IPS DF 6.9 (cell line): ENCODE measurements at regions not wholly inside any gene's neighbourhood (a gene's known extent, or its start where the extent isn't known, plus 50 kb on each side); places are given as distances from the start of the nearest gene placed in this dataset.

ENCODE experiments used
- DNase-seq: peaks from one replicate; pipeline ENCODE4 v3.0.0-alpha.2; 2013; ENCODE audit warnings: low read depth, low spot score
- H3K27ac ChIP-seq: one replicate; pipeline ENCODE4 v1.5.1; 2013; ENCODE audit warnings: low read length, control low read depth
- H3K27me3 ChIP-seq: 2 replicates; pipeline ENCODE4 v1.6.1; 2013; ENCODE audit warnings: mild to moderate bottlenecking, low read length; ENCODE audit not compliant: control insufficient read depth, insufficient read depth
- H3K36me3 ChIP-seq: 2 replicates; pipeline ENCODE4 v1.6.1; 2013; ENCODE audit warnings: low read length; ENCODE audit not compliant: control insufficient read depth, insufficient read depth
- H3K4me1 ChIP-seq: 2 replicates; pipeline ENCODE4 v1.6.1; 2013; ENCODE audit warnings: low read length; ENCODE audit not compliant: control insufficient read depth, insufficient read depth
- H3K4me3 ChIP-seq: 2 replicates; pipeline ENCODE4 v1.5.1; 2013; ENCODE audit warnings: mild to moderate bottlenecking, low read length
- H3K9me3 ChIP-seq: 2 replicates; pipeline ENCODE4 v1.6.1; 2013; ENCODE audit warnings: low read length, inconsistent platforms; ENCODE audit not compliant: control insufficient read depth, insufficient read depth
- WGBS: extraction: QIAGEN DNeasy Blood & Tissue Kit; methylation state at CpG from one replicate; pipeline ENCODE4 v1.1.7; 2013; ENCODE audit warnings: mixed read lengths, missing lambda C conversion rate; ENCODE audit not compliant: insufficient read length, insufficient coverage; 5-methylcytosine and 5-hydroxymethylcytosine counted together

DNA sequence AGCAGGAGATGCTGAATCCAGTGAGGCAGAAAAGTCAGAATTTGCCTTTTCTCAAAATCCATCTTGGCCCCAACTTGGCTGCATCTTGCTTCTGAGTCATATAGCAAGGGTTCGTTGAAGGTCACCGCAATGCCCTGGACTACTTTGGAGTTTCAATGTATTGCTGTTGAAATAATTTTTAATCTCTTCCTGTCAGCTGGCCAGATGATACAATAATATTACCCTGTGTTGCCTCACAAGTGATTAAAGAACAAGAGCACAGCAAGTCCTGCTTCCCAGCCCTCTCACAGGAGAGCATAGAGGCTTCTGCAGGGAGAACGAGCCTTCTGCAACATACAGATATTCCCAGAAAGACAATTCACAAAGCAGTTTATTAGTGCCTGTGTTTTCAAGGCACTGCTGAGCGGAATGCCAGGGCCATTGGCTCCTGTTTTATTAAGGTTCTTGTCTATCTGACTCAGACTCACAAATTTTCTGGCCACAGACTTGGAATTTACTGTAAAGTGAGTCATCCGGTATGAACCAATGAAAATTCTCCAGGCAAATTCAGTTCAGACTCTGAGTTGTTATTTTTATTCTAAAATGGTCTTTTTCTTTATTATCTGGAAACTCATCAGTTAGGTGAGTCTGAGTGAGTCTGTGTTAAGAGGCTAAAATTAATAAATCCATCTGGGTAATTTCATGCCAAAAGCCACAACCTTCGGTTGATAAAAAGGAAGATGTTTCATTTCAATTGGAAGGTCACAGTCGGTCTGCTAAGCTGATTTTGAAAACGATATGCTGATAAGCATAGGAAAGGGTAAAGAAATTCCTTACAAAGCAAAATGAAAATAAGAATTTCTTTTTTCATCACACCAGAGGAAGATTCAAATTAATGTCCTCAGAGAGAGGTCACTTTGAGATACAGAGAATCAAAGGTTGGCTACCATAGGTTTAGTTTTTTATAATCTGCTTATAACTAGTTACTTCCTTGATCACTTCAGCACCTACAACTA lies 289.4 kb upstream of the STXBP5 start:
- Histone ChIP-seq H3K4me1 (peaks cover 3% of the 10 kb centered on the region; the same call in 1 of the 2 replicates), H3K9me3 (no peaks in the 10 kb centered on the region), H3K4me3 (no peak overlapping the region), H3K36me3 (no peaks in the 10 kb centered on the region), H3K27me3 (no peaks in the 10 kb centered on the region), H3K27ac (no peak overlapping the region)
- no peak for DNase-seq
- no CpG with 5 or more reads among the region's 8 CpGs for WGBS

- no peak for DNase-seq
- H3K4me3 ChIP-seq: no peak overlapping the region
Measured at GRCh38 chr6:146915671-146916127, 288.5 kb upstream of the STXBP5 start.

GRCh38 chr6:146916435-146917025 lies 287.7 kb upstream of the STXBP5 start:
- Histone ChIP-seq H3K4me1 (peaks cover 3% of the 10 kb centered on the region; the same call in 1 of the 2 replicates), H3K9me3 (no peaks in the 10 kb centered on the region), H3K4me3 (no peak overlapping the region), H3K27ac (no peak overlapping the region), H3K27me3 (no peaks in the 10 kb centered on the region), H3K36me3 (no peaks in the 10 kb centered on the region)
- WGBS: 100% methylated on average over 1 of the region's 3 CpGs
- no peak for DNase-seq

More at GRCh38 chr6:146915671-146916127, 288.5 kb upstream of the STXBP5 start:
- H3K27me3 ChIP-seq: no peaks in the 10 kb centered on the region
- no peaks in the 10 kb centered on the region for H3K36me3 ChIP-seq
- peaks cover 3% of the 10 kb centered on the region; the same call in 1 of the 2 replicates for H3K4me1 ChIP-seq
- no peak overlapping the region for H3K27ac ChIP-seq
- no peaks in the 10 kb centered on the region for H3K9me3 ChIP-seq

GRCh38 chr6:146917182-146917581 lies 287.0 kb upstream of the STXBP5 start:
- Histone ChIP-seq H3K4me1 (peaks cover 3% of the 10 kb centered on the region; the same call in 1 of the 2 replicates), H3K9me3 (no peaks in the 10 kb centered on the region), H3K27me3 (no peaks in the 10 kb centered on the region), H3K4me3 (no peak overlapping the region), H3K36me3 (no peaks in the 10 kb centered on the region), H3K27ac (no peak overlapping the region)
- WGBS: no CpG with 5 or more reads among the region's 5 CpGs
- DNase-seq: no peak

- Histone ChIP-seq H3K9me3 (no peaks in the 10 kb centered on the region), H3K36me3 (no peaks in the 10 kb centered on the region), H3K27ac (no peak overlapping the region), H3K27me3 (no peaks in the 10 kb centered on the region), H3K4me1 (peaks cover 3% of the 10 kb centered on the region; the same call in 1 of the 2 replicates), H3K4me3 (no peak overlapping the region)
- DNase-seq: no peak
- no CpG with 5 or more reads among the region's 1 CpG for WGBS
Measured at GRCh38 chr6:146917979-146918378, 286.2 kb upstream of the STXBP5 start.

GRCh38 chr6:146919017-146919416 lies 285.2 kb upstream of the STXBP5 start:
- no peaks in the 10 kb centered on the region for H3K27me3 ChIP-seq
- H3K4me1 ChIP-seq: peaks cover 1% of the 10 kb centered on the region; the same call in 1 of the 2 replicates
- no peaks in the 10 kb centered on the region for H3K36me3 ChIP-seq
- H3K4me3 ChIP-seq: no peak overlapping the region
- H3K9me3 ChIP-seq: no peaks in the 10 kb centered on the region
- no peak for DNase-seq
- WGBS: no CpG with 5 or more reads among the region's 2 CpGs
- H3K27ac ChIP-seq: no peak overlapping the region

GRCh38 chr6:146923205-146923833 lies 280.9 kb upstream of the STXBP5 start:
- no CpG with 5 or more reads among the region's 2 CpGs for WGBS

DNA sequence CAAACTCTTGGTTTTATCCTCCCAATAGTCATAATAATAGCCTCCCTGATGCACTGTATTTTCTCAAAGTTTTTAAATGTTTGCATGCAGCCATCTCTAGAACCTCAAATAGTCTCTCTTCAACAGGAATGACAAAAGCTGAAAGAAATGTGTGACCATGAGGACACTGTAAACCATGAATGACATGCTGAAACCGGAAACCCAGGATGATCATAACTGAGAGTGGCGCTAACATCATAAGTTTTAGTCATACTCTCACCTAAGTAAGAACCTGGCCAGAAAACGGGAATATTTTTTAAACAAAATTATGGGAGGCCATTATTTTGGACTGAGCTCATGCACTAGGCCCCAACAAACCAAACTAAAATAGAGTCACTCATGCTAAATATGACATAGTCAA lies 278.4 kb upstream of the STXBP5 start:
- Histone ChIP-seq H3K36me3 (no peaks in the 10 kb centered on the region), H3K27ac (no peak overlapping the region), H3K4me1 (no peaks in the 10 kb centered on the region), H3K9me3 (no peaks in the 10 kb centered on the region), H3K4me3 (no peak overlapping the region), H3K27me3 (no peaks in the 10 kb centered on the region)
- no CpG with 5 or more reads among the region's 3 CpGs for WGBS
- no peak for DNase-seq

More at GRCh38 chr6:146923205-146923833, 280.9 kb upstream of the STXBP5 start:
- H3K9me3 ChIP-seq: no peaks in the 10 kb centered on the region
- DNase-seq: no peak
- H3K27me3 ChIP-seq: no peaks in the 10 kb centered on the region
- no peak overlapping the region for H3K4me3 ChIP-seq
- H3K27ac ChIP-seq: no peak overlapping the region
- no peaks in the 10 kb centered on the region for H3K4me1 ChIP-seq
- no peaks in the 10 kb centered on the region for H3K36me3 ChIP-seq

- no peak overlapping the region for H3K27ac ChIP-seq
- no peak overlapping the region for H3K4me3 ChIP-seq
- no peaks in the 10 kb centered on the region for H3K36me3 ChIP-seq
- no peaks in the 10 kb centered on the region for H3K9me3 ChIP-seq
- no peaks in the 10 kb centered on the region for H3K27me3 ChIP-seq
- no CpG with 5 or more reads among the region's 2 CpGs for WGBS
- no peak for DNase-seq
- no peaks in the 10 kb centered on the region for H3K4me1 ChIP-seq
Measured at GRCh38 chr6:146928503-146928902, 275.7 kb upstream of the STXBP5 start.

- H3K27ac ChIP-seq: no peak overlapping the region
- no CpG with 5 or more reads among the region's 1 CpG for WGBS
- no peaks in the 10 kb centered on the region for H3K27me3 ChIP-seq
- no peaks in the 10 kb centered on the region for H3K4me1 ChIP-seq
- no peaks in the 10 kb centered on the region for H3K36me3 ChIP-seq
- DNase-seq: no peak
- H3K9me3 ChIP-seq: no peaks in the 10 kb centered on the region
- no peak overlapping the region for H3K4me3 ChIP-seq
Measured at GRCh38 chr6:146931214-146931613, 273.0 kb upstream of the STXBP5 start.
